Smooth muscle cell (in vitro differentiated cells): ENCODE measurements at regions not wholly inside any gene's neighbourhood (a gene's known extent, or its start where the extent isn't known, plus 50 kb on each side); places are given as distances from the start of the nearest gene placed in this dataset.

Experiments
- DNase-seq: peaks from one replicate; lab custom pipeline; 2025; ENCODE audit not compliant: unreplicated experiment; lab: John Stamatoyannopoulos, UW
- H2AFZ ChIP-seq: fragments of 200-600 bp; sonication (generic); 2 replicates; pipeline ENCODE4 v1.6.0; 2016; ENCODE audit warnings: antibody characterized with exemption, low read depth, mild to moderate bottlenecking
- H3F3A ChIP-seq: fragments of 200-600 bp; sonication (generic); 2 replicates; pipeline ENCODE4 v1.6.0; 2017; ENCODE audit warnings: antibody characterized with exemption, low read depth
- H3K27ac ChIP-seq: fragments of 200-600 bp; sonication (generic); 2 replicates; pipeline ENCODE4 v1.5.1; 2016; ENCODE audit warnings: low read depth, mild to moderate bottlenecking
- H3K27me3 ChIP-seq: fragments of 200-600 bp; sonication (generic); 2 replicates; pipeline ENCODE4 v1.6.1; 2016; ENCODE audit warnings: low read depth, mild to moderate bottlenecking
- H3K36me3 ChIP-seq: fragments of 200-600 bp; sonication (generic); 2 replicates; pipeline ENCODE4 v1.5.1; 2016; ENCODE audit warnings: low read depth
- H3K4me1 ChIP-seq: fragments of 200-600 bp; sonication (generic); 2 replicates; pipeline ENCODE4 v1.5.1; 2016; ENCODE audit warnings: low read depth
- H3K4me2 ChIP-seq: fragments of 200-600 bp; sonication (generic); 2 replicates; pipeline ENCODE4 v1.6.0; 2016; ENCODE audit warnings: mild to moderate bottlenecking
- H3K4me3 ChIP-seq: fragments of 200-600 bp; sonication (generic); 2 replicates; pipeline ENCODE4 v1.5.1; 2016; ENCODE audit warnings: mild to moderate bottlenecking
- H3K79me2 ChIP-seq: fragments of 200-600 bp; sonication (generic); 2 replicates; pipeline ENCODE4 v1.6.0; 2016; ENCODE audit warnings: low read depth, mild to moderate bottlenecking
- H3K9ac ChIP-seq: fragments of 200-600 bp; sonication (generic); 2 replicates; pipeline ENCODE4 v1.6.0; 2016; ENCODE audit warnings: low read depth
- H3K9me3 ChIP-seq: fragments of 200-600 bp; sonication (generic); replicated peaks from 2 replicates; pipeline ENCODE4 v1.5.1; 2016; ENCODE audit warnings: low read depth
- H4K20me1 ChIP-seq: fragments of 200-600 bp; sonication (generic); 2 replicates; pipeline ENCODE4 v1.6.0; 2016; ENCODE audit warnings: low read depth
- CTCF ChIP-seq: fragments of 200-600 bp; sonication (generic); IDR thresholded peaks from 2 replicates; pipeline ENCODE4 v1.5.1; 2017; ENCODE audit warnings: borderline replicate concordance, mild to moderate bottlenecking, antibody characterized with exemption; ENCODE audit not compliant: insufficient read depth, poor library complexity, severe bottlenecking
- WGBS: methylation state at CpG from one replicate; pipeline ENCODE4 v1.1.7; 2016; ENCODE audit warnings: low lambda C conversion rate; 5-methylcytosine and 5-hydroxymethylcytosine counted together

GRCh38 chr12:98179151-98179550 is 336.2 kb upstream of the TMPO start:
- Histone ChIP-seq H3K4me2 (no peak overlapping the region), H4K20me1 (no peaks in the 10 kb centered on the region), H3K4me1 (peaks cover 8% of the 10 kb centered on the region), H3K9ac (no peak overlapping the region), H3K79me2 (no peaks in the 10 kb centered on the region), H3F3A (no peaks in the 10 kb centered on the region), H3K9me3 (no peaks in the 10 kb centered on the region), H3K27ac (no peak overlapping the region), H2AFZ (no peak overlapping the region), H3K27me3 (no peaks in the 10 kb centered on the region), H3K4me3 (no peak overlapping the region), H3K36me3 (no peaks in the 10 kb centered on the region)
- no peak for DNase-seq
- no peak for TF ChIP-seq CTCF

- H3K36me3 ChIP-seq = no peaks in the 10 kb centered on the region
- no peak overlapping the region for H3K9ac ChIP-seq
- TF ChIP-seq CTCF = no peak
- no peak overlapping the region for H2AFZ ChIP-seq
- no peaks in the 10 kb centered on the region for H3K79me2 ChIP-seq
- H3K9me3 ChIP-seq = no peaks in the 10 kb centered on the region
- peaks cover 8% of the 10 kb centered on the region for H3K4me1 ChIP-seq
- H3K4me2 ChIP-seq = no peak overlapping the region
- H3K27ac ChIP-seq = no peak overlapping the region
- no peaks in the 10 kb centered on the region for H4K20me1 ChIP-seq
- no peak for DNase-seq
- H3F3A ChIP-seq = no peaks in the 10 kb centered on the region
- H3K4me3 ChIP-seq = no peak overlapping the region
- 95% methylated on average over 13 of the region's 13 CpGs for WGBS
- H3K27me3 ChIP-seq = no peaks in the 10 kb centered on the region
These were observed 334.8 kb upstream of the TMPO start for GRCh38 chr12:98180603-98181002.

GRCh38 chr12:98182821-98183220 is 332.6 kb upstream of the TMPO start:
- H3K4me1 ChIP-seq = peaks cover 8% of the 10 kb centered on the region
- WGBS = 88% methylated on average over 2 of the region's 2 CpGs
- no peak for DNase-seq
- no peaks in the 10 kb centered on the region for H3K27me3 ChIP-seq
- H3K79me2 ChIP-seq = no peaks in the 10 kb centered on the region
- H3K9me3 ChIP-seq = no peaks in the 10 kb centered on the region
- H4K20me1 ChIP-seq = no peaks in the 10 kb centered on the region
- H3K4me3 ChIP-seq = no peak overlapping the region
- no peak overlapping the region for H3K9ac ChIP-seq
- no peak for TF ChIP-seq CTCF
- no peak overlapping the region for H2AFZ ChIP-seq
- H3F3A ChIP-seq = no peaks in the 10 kb centered on the region
- no peak overlapping the region for H3K4me2 ChIP-seq
- no peak overlapping the region for H3K27ac ChIP-seq
- H3K36me3 ChIP-seq = no peaks in the 10 kb centered on the region

- H3K9me3 ChIP-seq = no peaks in the 10 kb centered on the region
- H3K9ac ChIP-seq = no peak overlapping the region
- WGBS = 34% methylated on average over 3 of the region's 3 CpGs
- H3F3A ChIP-seq = no peaks in the 10 kb centered on the region
- no peak overlapping the region for H2AFZ ChIP-seq
- H3K27ac ChIP-seq = no peak overlapping the region
- H3K4me1 ChIP-seq = peaks cover 8% of the 10 kb centered on the region
- no peak for TF ChIP-seq CTCF
- no peak overlapping the region for H3K4me3 ChIP-seq
- H4K20me1 ChIP-seq = no peaks in the 10 kb centered on the region
- no peaks in the 10 kb centered on the region for H3K27me3 ChIP-seq
- no peak overlapping the region for H3K4me2 ChIP-seq
- H3K79me2 ChIP-seq = no peaks in the 10 kb centered on the region
- DNase-seq = no peak
- no peaks in the 10 kb centered on the region for H3K36me3 ChIP-seq
These were observed 329.8 kb upstream of the TMPO start for GRCh38 chr12:98185606-98186005.
